ENCODE measurements at regions not wholly inside any gene's neighbourhood (a gene's known extent, or its start where the extent isn't known, plus 50 kb on each side); places are given as distances from the start of the nearest gene placed in this dataset.

DNA sequence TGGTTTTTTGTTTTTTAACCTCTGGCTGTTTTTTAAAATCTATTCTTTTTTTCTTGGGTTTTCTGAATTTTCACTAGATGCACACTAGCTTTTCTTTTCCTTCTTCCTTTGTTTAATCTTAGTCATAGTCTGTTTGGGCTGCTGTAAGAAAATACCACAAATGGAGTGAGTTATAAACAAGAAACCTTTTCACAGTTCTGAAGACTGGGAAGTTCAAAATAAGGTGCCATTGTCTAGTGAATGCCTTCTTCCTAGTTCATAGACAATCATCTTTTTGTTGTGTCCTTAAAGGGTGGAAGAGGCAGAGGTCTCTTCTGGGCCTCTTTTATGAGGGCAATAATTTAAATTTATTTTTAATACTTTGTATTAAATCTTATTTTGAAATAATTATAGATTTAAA is 532.9 kb upstream of the ANO5 start:
- no peak for TF ChIP-seq POLR2AphosphoS5 (IDR thresholded peaks at IDR 0.05; ENCODE audit: low read depth, low read length)
- TF ChIP-seq POLR2A (IDR thresholded peaks at IDR 0.05; ENCODE audit: low read depth, low read length), result no peak
- no peak for TF ChIP-seq TAF1 (IDR thresholded peaks at IDR 0.05; ENCODE audit: low read depth, low read length)
- no peak for TF ChIP-seq PAX5 (IDR thresholded peaks at IDR 0.05; ENCODE audit: insufficient read depth, low read length, severe bottlenecking)
